Stimulated activated CD4-positive, alpha-beta T cell treated with anti-CD3 and anti-CD28 coated beads, Interleukin-1b, Interleukin-23, amount 100 ng/mL, for 48 hours (primary cell): ENCODE measurements at regions not wholly inside any gene's neighbourhood (a gene's known extent, or its start where the extent isn't known, plus 50 kb on each side); places are given as distances from the start of the nearest gene placed in this dataset.

Experiments
- DNase-seq: peaks from one replicate; pipeline ENCODE4 v3.0.0-alpha.2; 2020

- no peak for DNase-seq
Observed at GRCh38 chr5:108649106-108649505, 98.6 kb upstream of the FER start.

GRCh38 chr5:108642170-108642906 is 105.4 kb upstream of the FER start:
- peak; percentile 44 for DNase-seq

GRCh38 chr5:108641596-108641995 is 106.1 kb upstream of the FER start:
- no peak for DNase-seq

GRCh38 chr5:108639366-108639765 is 108.3 kb upstream of the FER start:
- DNase-seq, result no peak

GRCh38 chr5:108638021-108638420 is 109.7 kb upstream of the FER start:
- no peak for DNase-seq

- DNase-seq, result no peak
Observed at GRCh38 chr5:108637134-108637533, 110.6 kb upstream of the FER start.

DNA sequence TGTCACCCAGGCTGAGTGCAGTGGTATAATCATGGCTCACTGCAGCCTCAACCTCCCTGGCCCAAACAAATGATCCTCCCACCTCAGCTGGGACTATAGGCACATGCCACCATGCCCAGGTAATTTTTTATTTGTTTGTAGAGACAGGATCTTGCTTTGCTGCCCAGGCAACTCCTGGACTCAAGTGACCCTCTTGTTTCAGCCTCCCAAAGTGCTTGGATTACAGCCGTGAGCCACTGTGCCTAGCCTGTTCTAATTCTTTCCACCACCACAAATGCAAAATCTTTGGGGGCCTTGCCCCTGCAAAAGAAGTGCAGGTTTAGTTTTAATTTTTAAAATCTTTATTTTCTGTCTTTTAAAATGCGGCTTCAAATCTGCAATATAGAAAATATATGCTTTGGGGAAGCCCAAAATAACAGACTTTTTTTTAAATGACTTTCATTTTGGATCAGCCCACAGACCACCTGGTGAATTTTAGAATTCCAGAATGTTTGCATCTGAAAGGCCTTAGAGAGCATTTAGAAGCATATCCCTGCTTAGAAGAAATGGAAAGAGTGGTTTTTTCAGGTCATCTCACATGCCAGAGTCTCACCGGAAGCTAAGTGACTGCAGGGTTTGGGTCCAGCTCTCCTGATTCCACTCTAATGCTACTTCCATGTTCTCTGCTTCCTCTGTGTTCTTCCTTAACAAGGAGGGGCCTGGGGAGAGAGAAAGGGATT is 111.4 kb upstream of the FER start:
- DNase-seq, result no peak

GRCh38 chr5:108634617-108635288 is 112.9 kb upstream of the FER start:
- no peak for DNase-seq

- DNase-seq, result no peak
Observed at GRCh38 chr5:108634010-108634616, 113.6 kb upstream of the FER start.

- DNase-seq, result no peak
Observed at GRCh38 chr5:108629779-108630528, 117.7 kb upstream of the FER start.

- no peak for DNase-seq
Observed at GRCh38 chr5:108625654-108626053, 122.0 kb upstream of the FER start.

GRCh38 chr5:108623826-108624225 is 123.9 kb upstream of the FER start:
- DNase-seq, result no peak

DNA sequence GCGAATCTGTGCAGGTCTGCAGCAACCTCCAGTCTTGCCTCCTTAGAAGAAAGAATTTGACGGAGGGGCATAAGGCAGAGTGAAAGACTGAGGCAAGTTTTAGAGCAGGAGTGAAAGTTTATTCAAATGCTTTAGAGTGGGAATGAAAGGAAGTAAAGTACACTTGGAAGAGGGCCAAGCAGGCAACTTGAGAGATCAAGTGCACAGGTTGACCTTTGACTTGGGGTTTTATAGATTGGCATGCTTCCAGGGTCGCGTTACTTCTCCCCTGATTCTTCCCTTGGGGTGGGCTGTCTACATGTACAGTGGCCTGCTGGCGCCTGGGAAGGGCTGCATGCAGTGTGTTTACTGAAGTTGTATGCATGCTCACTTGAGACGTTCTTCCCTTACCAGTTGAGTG is 127.2 kb upstream of the FER start:
- DNase-seq, result no peak

DNA sequence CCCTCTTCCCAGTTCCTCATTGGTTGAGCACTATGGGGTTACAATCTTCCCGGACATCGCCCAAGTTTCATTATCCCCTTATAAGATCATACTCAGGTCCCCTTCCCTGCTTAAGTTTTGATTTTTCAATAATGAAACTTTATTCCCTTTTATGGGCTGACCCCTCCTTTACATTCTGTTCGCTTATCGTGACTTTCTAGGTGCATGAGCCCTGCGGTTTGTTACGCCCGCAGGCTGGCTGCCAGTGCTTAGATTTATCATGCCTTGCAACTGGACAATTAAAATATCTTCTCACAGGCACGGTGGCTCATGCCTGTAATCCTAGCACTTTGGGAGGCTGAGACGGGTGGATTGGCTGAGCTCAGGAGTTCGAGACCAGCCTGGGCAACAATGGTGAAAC is 127.9 kb upstream of the FER start:
- no peak for DNase-seq

DNA sequence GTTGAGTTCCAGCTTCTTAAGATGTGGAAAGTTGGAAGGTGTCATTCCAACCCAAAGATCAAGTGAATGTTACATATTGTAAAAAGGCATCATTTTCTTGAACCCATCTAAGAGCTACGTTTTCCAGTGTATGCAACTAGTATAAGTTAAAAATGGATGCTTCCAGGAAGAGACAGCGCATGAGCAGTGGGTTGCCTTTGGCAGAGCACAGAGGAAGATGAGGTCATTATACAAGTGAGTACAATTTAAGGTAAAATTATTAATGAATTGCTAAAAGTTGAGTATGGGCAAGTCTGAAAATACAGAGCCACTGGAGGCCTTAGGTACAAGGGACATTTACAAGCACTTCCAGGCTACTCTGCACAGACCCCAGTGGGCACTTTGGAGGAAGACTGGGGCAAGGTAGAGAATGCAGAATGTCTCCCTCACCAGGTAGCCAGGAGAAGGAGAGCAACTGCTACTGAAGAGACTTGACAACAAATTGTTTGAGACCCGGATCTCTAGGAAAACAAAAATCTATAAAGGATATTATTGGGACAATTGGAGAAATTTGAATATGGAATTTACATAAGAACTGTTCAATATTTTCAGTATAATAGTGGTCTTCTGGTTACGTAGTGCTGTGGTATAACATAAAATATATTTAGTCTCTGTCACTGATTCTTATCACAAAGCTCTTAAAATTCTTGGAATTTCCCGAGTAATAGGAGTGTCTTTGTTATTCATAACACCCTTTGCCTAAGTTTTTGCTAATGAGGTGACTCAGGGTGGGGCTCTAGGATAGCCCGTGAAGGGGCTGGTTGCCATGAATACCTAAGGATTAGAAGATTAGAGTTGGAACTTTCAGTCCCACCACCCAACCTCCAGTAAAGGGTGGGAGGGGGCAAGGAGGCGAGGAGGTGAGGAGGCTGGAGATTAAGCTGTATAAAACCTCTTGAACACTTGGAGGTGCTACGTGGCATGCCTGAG is 129.9 kb upstream of the FER start:
- no peak for DNase-seq

GRCh38 chr5:108615216-108615615 is 132.5 kb upstream of the FER start:
- no peak for DNase-seq

DNA sequence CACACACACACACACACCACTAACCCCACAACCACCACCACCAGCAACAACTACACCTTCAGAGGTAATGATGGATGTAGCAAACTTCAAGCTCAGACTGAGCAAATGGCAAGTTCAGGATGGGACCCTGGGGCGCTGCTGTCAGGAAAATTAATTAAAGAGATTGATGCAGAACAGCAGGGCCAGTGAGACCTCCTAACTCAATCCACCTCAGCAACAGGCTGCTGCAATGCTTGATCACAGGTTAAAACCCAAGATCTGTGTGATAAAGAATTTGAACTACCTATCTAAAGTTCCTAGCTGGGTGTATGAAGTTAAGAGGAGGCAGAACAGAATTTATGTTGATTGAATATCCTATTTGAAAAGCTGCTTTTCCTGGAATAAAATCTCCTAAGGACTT is 140.3 kb upstream of the FER start:
- DNase-seq, result no peak

DNA sequence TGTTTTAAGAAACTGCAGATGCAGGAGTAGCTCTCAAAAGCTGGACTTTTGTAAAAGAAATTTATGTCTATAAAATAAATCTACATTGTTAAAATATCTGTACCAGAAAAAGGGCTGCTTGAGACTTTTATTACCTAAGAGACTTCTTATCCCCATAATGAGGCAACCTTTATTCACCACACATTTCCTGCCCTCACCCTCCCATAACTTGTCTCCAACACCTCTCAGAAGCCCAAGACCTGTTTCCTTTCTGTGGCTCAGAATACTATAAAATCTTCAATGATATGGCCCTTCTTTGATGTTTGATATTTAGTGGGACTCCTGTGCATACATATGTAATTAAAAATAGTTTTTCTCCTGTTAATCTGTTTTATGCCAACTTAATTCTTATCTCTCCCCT is 141.5 kb upstream of the FER start:
- DNase-seq, result no peak

GRCh38 chr5:108602830-108603229 is 144.9 kb upstream of the FER start:
- DNase-seq, result no peak

DNA sequence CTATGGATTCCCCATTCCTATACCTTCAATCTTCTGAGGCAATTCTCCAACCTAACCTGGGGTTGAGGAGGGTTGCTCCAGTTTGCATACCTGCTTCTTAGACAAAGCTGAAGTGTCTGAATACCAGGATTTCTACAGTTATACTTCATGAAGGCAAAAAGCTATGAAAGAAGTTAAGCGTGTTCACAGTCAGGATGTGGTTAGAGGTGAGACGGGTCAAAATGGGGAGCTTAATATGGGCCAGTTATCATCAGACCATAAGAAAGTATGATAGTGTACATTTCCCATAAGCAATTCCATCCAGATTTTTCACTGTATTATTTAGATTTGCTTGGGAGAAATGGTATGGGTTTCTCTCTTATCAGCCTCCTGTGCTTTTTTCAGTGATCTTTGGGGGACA is 156.9 kb upstream of the FER start:
- no peak for DNase-seq

DNA sequence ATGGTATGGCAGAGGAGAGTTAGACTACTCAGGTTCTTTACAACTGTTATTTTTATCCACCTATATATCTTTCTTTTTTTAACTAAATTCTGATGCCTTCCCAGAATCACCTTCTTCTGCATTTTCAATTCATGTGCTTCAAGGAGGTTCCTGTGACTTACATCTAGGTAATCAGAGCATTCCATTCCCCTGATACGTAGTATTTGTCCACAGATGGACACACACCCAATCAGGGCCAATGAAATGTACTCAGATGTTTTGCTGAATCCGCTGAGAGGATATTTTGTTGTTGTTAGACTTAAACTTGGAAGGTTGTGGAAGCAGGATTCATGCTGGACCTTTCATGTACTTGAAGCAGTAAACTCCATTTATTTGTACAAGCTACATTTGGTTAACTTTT is 159.4 kb upstream of the FER start:
- DNase-seq, result no peak

DNA sequence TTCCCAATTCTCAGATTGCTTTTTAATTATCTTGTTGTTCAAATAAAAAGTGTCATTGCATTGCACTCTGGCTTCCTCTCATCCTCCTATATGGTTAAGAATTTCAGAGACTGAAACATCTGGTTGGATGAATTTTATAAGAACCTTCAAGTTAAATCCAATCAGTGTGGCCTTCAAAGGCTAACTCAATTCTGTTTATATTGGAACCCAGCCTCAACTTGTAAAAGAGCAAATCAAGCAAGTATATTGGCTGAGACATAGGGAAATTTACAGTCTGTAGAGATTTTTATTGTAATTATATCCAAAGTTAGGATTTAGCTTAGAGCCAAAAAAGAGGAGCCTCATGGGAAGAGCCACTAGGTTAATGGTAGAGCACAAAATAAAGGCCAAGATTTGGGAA is 159.9 kb upstream of the FER start:
- DNase-seq, result no peak
